Endothelial cell of umbilical vein (primary cell): ENCODE measurements at regions not wholly inside any gene's neighbourhood (a gene's known extent, or its start where the extent isn't known, plus 50 kb on each side); places are given as distances from the start of the nearest gene placed in this dataset.

Experiments used
- BruUV-seq: library from RNA; stranded (reverse); fragments of 400-500 nt; replicated peaks from 2 replicates; lab custom pipeline; 2021; lab: Mats Ljungman, UMichigan
- CTCF ChIA-PET: fragments of 300-600, 350-600 bp; sonication (Branson Sonifier 250); formaldehyde crosslinking; loops from one replicate; lab custom pipeline; 2021; ENCODE audit warnings: antibody characterized with exemption, inconsistent platforms; lab: Charles Lee
- POLR2A ChIA-PET: fragments of 300-600, 350-600 bp; sonication (Branson Sonifier 250); formaldehyde crosslinking; loops from one replicate; lab custom pipeline; 2021; ENCODE audit warnings: antibody characterized with exemption, inconsistent platforms; lab: Charles Lee
- DNase-seq: peaks from one replicate; pipeline ENCODE4 v3.0.0-alpha.2; 2011; ENCODE audit warnings: low read depth, low spot score
- FAIRE-seq: peaks from 2 replicates; lab custom pipeline; 2011; peaks lifted over from hg19 to GRCh38; lab: Jason Lieb, UNC
- H2AFZ ChIP-seq: 2 replicates; pipeline ENCODE4 v1.6.0; 2012; ENCODE audit warnings: low read depth, low read length, control low read depth, inconsistent platforms
- H3K27ac ChIP-seq: 2 replicates; pipeline ENCODE4 v1.5.1; 2011; ENCODE audit warnings: low read depth, mild to moderate bottlenecking, control low read depth, low read length, moderate library complexity; ENCODE audit not compliant: insufficient read depth
- H3K27me3 ChIP-seq, 2 experiments: 2 replicates each; pipeline versions ENCODE4 v1.6.0 to v1.6.1; 2011; ENCODE audit warnings: low read length in 2 of 2, mixed read lengths in 1 of 2; ENCODE audit not compliant: control insufficient read depth in 2 of 2, insufficient read depth in 2 of 2
- H3K36me3 ChIP-seq, 2 experiments: 2 replicates in 1 of 2; 3 replicates in 1 of 2; pipeline ENCODE4 v1.5.1; 2011; ENCODE audit warnings: low read length in 2 of 2, mild to moderate bottlenecking in 1 of 2, moderate library complexity in 1 of 2; ENCODE audit not compliant: control insufficient read depth in 2 of 2, insufficient read depth in 2 of 2; ENCODE audit errors: extremely low read depth in 1 of 2
- H3K4me1 ChIP-seq: 3 replicates; pipeline ENCODE4 v1.5.1; 2011; ENCODE audit warnings: mild to moderate bottlenecking, low read length; ENCODE audit not compliant: control insufficient read depth, insufficient read depth; ENCODE audit errors: extremely low read depth
- H3K4me2 ChIP-seq: 2 replicates; pipeline ENCODE4 v1.6.1; 2011; ENCODE audit warnings: low read length, control low read depth, mixed read lengths; ENCODE audit not compliant: insufficient read depth
- H3K4me3 ChIP-seq, 3 experiments: fragments of 200-600 bp in 1 of 3; sonication (generic), shearing (Covaris generic) in 1 of 3; replicated peaks in 1 of 3; 2 replicates each; pipeline ENCODE4 v1.5.1; 2011 to 2016; ENCODE audit warnings: control low read depth in 3 of 3, low read length in 3 of 3, mild to moderate bottlenecking in 2 of 3, inconsistent platforms in 1 of 3, low read depth in 1 of 3, moderate library complexity in 1 of 3; ENCODE audit not compliant: insufficient read depth in 1 of 3
- H3K79me2 ChIP-seq: 2 replicates; pipeline ENCODE4 v1.6.0; 2012; ENCODE audit warnings: low read length, inconsistent platforms; ENCODE audit not compliant: control insufficient read depth, insufficient read depth
- H3K9ac ChIP-seq: replicated peaks from 2 replicates; pipeline ENCODE3; 2011; ENCODE audit warnings: low read length, control low read depth; ENCODE audit not compliant: insufficient read depth; ENCODE audit errors: extremely low read depth
- H3K9me1 ChIP-seq: replicated peaks from 3 replicates; pipeline ENCODE4 v1.6.0; 2011; ENCODE audit warnings: mild to moderate bottlenecking, low read length; ENCODE audit not compliant: control insufficient read depth, insufficient read depth; ENCODE audit errors: extremely low read depth
- H3K9me3 ChIP-seq: replicated peaks from 2 replicates; pipeline ENCODE4 v1.5.1; 2012; ENCODE audit warnings: low read length, inconsistent platforms; ENCODE audit not compliant: control insufficient read depth, insufficient read depth
- H4K20me1 ChIP-seq: replicated peaks from 2 replicates; pipeline ENCODE3; 2011; ENCODE audit warnings: mild to moderate bottlenecking, low read length; ENCODE audit not compliant: control insufficient read depth, insufficient read depth; ENCODE audit errors: extremely low read depth
- CTCF ChIP-seq, 2 donors: IDR thresholded peaks; 1 replicate in 1 of 2; 2 replicates in 1 of 2; pipeline ENCODE4 v1.5.1; 2011; ENCODE audit warnings: low read length in 2 of 2, mild to moderate bottlenecking in 2 of 2, moderate library complexity in 2 of 2, control low read depth in 1 of 2, inconsistent platforms in 1 of 2, low read depth in 1 of 2; ENCODE audit not compliant: insufficient read depth in 1 of 2; ENCODE audit errors: extremely low read depth in 1 of 2
- EZH2 ChIP-seq: IDR thresholded peaks from 2 replicates; pipeline ENCODE4 v1.6.1; 2012; ENCODE audit warnings: borderline replicate concordance, low read depth, mild to moderate bottlenecking, moderate library complexity, low read length, inconsistent platforms; ENCODE audit not compliant: severe bottlenecking
- FOS ChIP-seq: IDR thresholded peaks from 2 replicates; pipeline ENCODE4 v1.6.1; 2011; ENCODE audit warnings: mild to moderate bottlenecking, low read length, moderate library complexity, borderline replicate concordance; ENCODE audit not compliant: insufficient read depth
- GATA2 ChIP-seq: IDR thresholded peaks from 2 replicates; pipeline ENCODE4 v1.7.0; 2011; ENCODE audit warnings: low read depth, mild to moderate bottlenecking, moderate library complexity, mixed read lengths, low read length; ENCODE audit not compliant: insufficient read length, insufficient read depth
- JUN ChIP-seq: IDR thresholded peaks from 2 replicates; pipeline ENCODE4 v1.6.1; 2011; ENCODE audit warnings: borderline replicate concordance, low read depth; ENCODE audit not compliant: insufficient read length, insufficient read depth
- MAX ChIP-seq: IDR thresholded peaks from 2 replicates; pipeline ENCODE4 v1.6.1; 2011; ENCODE audit not compliant: insufficient read depth, insufficient read length
- MYC ChIP-seq: IDR thresholded peaks from one replicate; pipeline ENCODE4 v1.6.1; 2011; ENCODE audit warnings: mild to moderate bottlenecking, low read depth, low read length
- POLR2A ChIP-seq: IDR thresholded peaks from 2 replicates; pipeline ENCODE4 v1.6.1; 2012; ENCODE audit warnings: low read depth, mild to moderate bottlenecking, control low read depth, low read length
- POLR2AphosphoS5 ChIP-seq: IDR thresholded peaks from 2 replicates; pipeline ENCODE4 v1.6.1; 2012; ENCODE audit warnings: low read depth, mild to moderate bottlenecking, control low read depth, low read length, moderate library complexity; ENCODE audit not compliant: insufficient read depth
- dilution Hi-C: fragments of 300-500 bp; cut with MboI; formaldehyde crosslinking; loops from one replicate; pipeline ENCODE4 v1.15.0; 2019; ENCODE audit warnings: low sequenced_read_pairs; ENCODE audit not compliant: extremely low pct_ligation_motif_present
- intact Hi-C: fragments of 100-400 bp; cut with micrococcal nuclease; formaldehyde crosslinking; loops from one replicate; pipeline ENCODE4 v1.10.0; 2022

- Histone ChIP-seq H3K79me2 (no peaks in the 10 kb centered on the region), H3K9me1 (no peaks in the 10 kb centered on the region), H3K9ac (no peak overlapping the region), H3K4me3 (no peak overlapping the region), H3K27me3 (no peaks in the 10 kb centered on the region), H3K9me3 (no peaks in the 10 kb centered on the region), H2AFZ (no peak overlapping the region), H4K20me1 (no peaks in the 10 kb centered on the region), H3K27ac (no peak overlapping the region), H3K4me1 (no peaks in the 10 kb centered on the region), H3K4me2 (no peak overlapping the region), H3K36me3 (no peaks in the 10 kb centered on the region)
- TF ChIP-seq CTCF (IDR thresholded peaks at IDR 0.05; ENCODE audit: extremely low read depth in 1 of 2, insufficient read depth in 1 of 2, low read depth in 1 of 2, low read length in 2 of 2), result no peak
- TF ChIP-seq MYC, result no peak
- TF ChIP-seq POLR2A, result no peak
- TF ChIP-seq JUN, result no peak
- no peak for TF ChIP-seq POLR2AphosphoS5
- TF ChIP-seq FOS, result no peak
- no peak for TF ChIP-seq MAX
- no peak for TF ChIP-seq GATA2
- no peak for TF ChIP-seq EZH2
- dilution Hi-C loops (no loop called here), intact Hi-C loops (no loop called here)
- DNase-seq, result no peak
- ChIA-PET POLR2A (no interaction called here), CTCF (interaction anchor here (1.1 to 1.5 kb wide), 3 partner anchors 10 to 38 kb away, joined by 3 to 4 read pairs (median 4); no protein-coding TSS in a partner anchor)
- BruUV-seq, result no TSS peak
- no peak for FAIRE-seq
Observed at GRCh38 chr22:27122574-27122973, 465.2 kb downstream of the MIAT start.
